ENCODE measurements at regions not wholly inside any gene's neighbourhood (a gene's known extent, or its start where the extent isn't known, plus 50 kb on each side); places are given as distances from the start of the nearest gene placed in this dataset.

- TF ChIP-seq CTCF (IDR thresholded peaks at IDR 0.05; ENCODE audit: poor library complexity, severe bottlenecking) (no peak), POLR2AphosphoS5 (IDR thresholded peaks at IDR 0.05) (no peak), REST (IDR thresholded peaks at IDR 0.05; ENCODE audit: borderline replicate concordance) (no peak), EZH2 (IDR thresholded peaks at IDR 0.05; ENCODE audit: borderline replicate concordance, insufficient read depth, low read length, poor library complexity, severe bottlenecking) (no peak), TAF1 (IDR thresholded peaks at IDR 0.05; ENCODE audit: low read depth) (no peak), SMC3 (conservative IDR thresholded peaks at IDR 0.05; ENCODE audit: poor library complexity) (no peak), RAD21 (conservative IDR thresholded peaks at IDR 0.05) (no peak), EP300 (conservative IDR thresholded peaks at IDR 0.05; ENCODE audit: poor library complexity, severe bottlenecking) (no peak), MXI1 (conservative IDR thresholded peaks at IDR 0.05; ENCODE audit: poor library complexity, severe bottlenecking) (no peak)
Observed at GRCh38 chr15:87743562-87743961, 513.0 kb downstream of the NTRK3 start.

Measured in neural cell (in vitro differentiated cells).